Putamen (tissue), 1 donor: ENCODE measurements at regions not wholly inside any gene's neighbourhood (a gene's known extent, or its start where the extent isn't known, plus 50 kb on each side); places are given as distances from the start of the nearest gene placed in this dataset.

Experiments used
- DNase-seq: peaks from one replicate; pipeline ENCODE4 v3.0.0-alpha.2; 2016; ENCODE audit warnings: low spot score

DNA sequence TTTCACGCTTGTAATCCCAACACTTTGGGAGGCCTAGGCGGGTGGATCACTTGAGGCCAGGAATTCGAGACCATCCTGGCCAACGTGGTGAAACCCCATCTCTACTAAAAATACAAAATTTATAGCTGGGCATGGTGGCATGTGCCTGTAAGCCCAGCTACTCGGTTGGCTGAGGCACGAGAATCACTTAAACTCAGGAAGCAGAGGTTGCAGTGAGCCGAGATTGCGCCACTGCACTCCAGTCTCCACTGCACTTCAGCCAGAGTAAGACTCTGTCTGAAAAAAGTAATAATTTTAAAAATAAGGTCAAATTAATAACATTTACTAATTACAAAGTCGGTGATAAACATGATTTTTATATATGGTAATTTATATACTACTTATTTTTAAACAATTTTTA is 155.9 kb downstream of the AXIN2 start:
- DNase-seq, result no peak

DNA sequence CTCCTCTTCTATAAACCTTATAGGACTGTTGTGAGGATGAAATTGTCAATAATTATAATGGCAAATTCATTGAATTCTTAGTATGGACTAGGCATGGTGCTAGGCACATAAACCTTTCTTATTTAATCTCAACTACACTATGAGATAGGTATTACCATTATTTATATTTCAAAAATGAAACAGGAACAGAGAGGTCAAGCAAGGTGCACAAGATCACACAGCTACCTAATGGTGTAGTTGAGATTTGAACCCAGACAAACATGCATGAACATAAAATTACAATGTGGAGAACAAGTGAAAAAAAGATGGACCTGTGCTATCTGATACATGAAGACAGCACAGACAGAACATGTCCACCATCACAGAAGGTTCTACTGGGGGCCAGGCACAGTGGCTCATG is 156.7 kb downstream of the AXIN2 start:
- DNase-seq, result no peak

DNA sequence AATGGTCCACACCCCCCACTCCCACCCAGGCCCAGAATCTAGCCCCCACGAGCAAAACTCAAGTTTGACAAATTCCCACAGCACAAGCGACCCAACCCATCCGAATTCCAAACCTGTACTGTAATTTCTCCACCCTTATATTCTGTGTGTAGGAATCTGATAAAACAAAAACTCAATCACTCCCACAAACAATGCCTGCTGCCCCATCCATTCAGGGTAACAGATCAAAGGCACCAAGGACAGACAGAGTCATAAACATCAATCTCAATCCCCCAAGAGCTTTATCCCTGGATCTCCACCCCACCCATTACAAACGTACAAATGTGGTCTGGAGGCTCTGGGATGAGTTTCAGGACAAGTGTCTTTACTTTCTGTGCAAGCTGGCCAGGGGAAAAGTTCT is 157.8 kb downstream of the AXIN2 start:
- DNase-seq, result no peak

DNA sequence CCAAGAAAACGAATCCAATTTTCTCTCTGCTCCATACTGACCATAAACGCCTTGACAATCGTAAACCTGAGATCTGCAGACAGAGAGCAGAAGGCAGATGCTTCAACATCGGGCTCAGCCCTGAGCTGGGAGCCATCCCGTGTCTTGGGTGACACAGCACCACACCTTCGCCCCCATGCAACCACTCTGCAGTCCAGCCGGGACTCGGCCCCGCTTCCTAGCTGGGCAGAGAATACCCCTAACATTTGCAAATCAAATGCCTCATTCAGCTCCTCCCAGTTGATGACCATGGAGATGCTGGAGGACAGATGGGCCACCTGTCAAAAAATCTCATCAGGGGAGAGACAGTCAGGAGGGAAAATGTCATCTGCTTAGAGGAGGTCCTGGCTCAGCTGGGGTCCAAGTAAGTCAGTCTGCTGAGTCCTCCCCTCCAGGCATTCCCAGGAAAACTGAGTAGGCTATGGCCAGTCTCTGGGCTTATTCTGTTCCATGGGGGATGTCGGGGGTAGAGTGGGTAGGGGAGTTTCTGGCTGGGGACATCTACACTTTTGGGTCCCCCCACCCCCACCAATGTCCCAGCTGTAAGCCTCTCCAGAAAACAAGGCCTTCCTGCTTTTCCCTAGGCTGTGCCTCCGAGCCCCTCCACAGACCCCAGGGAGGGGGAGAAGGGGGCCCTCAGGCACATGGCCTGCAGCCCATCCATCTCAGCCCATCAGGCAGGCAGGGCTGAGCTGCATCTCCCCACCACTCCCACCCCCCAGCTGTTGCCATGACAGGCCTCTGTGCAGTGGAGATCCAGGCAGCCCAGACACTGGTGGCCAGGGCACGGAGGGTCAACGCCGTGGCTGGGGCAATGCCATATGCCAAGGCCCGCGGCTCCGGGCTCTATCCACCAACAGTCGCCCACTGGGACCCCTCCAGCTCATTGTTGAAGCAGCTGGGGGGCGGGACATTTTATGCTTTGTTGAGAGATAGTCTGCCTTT is 158.6 kb downstream of the AXIN2 start:
- DNase-seq, result no peak

DNA sequence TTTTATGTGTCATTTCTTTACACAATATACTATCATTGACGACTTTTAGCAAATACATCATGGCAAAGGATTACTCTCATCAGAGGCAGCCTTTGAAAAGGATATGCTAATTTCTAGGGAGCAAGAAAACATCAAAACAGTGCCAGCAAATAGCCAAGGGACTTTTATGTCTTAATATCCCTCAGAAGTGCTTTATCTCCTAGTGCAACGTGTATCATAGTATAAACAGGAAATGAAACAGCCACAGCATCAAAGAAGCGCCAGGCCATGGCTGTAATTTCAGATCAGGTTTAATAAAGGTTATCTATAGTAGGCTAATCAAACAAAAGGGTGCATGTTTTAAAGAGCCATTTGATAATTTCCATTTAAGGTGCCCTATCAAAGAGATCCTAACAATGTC is 159.9 kb downstream of the AXIN2 start:
- DNase-seq, result peak; percentile 6

DNA sequence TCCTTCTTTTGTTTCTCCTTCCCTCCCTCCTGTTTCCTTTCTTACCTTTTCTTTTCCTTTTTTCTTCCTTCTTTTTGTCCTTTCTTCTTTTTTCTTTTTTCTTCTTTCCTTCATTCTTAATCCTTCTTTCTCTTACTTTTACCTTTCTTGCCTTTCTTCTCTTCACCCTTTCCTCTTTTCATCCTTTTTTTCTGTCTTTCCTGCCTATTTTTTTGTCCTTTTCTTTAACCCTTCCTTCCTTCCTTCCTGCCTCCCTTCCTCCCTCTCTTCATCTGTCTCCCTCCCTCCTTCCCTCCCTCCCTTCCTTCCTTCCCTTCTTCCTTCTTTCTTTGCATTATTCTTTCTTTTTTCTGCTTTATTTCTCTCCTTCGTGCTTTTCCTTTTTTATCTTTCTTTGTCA is 160.7 kb downstream of the AXIN2 start:
- DNase-seq, result no peak

DNA sequence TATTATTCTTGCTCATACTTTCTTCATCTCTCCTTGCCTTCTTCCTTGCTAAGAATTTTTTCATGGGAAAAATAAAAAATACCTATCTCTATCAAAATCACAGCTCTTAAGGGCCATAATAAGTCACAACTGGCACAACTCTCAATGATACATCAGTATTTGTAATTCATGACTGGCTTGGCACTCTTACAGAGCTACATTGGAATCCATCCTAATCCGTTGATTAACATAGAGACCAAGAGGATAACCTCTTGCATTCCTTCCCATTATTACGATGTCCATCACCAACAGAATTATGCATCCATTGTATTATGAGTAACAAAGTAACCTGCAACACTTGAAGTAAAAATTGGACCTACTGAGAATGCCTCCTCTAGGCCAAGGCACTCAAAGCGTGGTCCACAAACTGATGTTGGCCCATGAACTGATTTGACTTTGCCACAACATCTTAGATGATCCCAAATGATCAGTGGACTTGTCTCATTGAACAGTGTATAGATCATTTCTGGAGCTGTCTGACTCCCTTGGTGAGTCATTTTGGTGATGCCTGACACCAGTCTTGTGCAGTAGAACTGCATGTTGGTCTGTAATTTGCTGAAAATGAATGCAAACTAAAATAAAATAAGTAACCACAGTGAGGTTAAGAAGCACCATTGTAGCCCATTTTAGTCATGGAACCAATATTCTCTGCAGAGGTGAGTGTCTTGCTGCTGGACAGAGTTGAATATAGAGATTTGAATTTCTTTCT is 163.2 kb downstream of the AXIN2 start:
- no peak for DNase-seq

DNA sequence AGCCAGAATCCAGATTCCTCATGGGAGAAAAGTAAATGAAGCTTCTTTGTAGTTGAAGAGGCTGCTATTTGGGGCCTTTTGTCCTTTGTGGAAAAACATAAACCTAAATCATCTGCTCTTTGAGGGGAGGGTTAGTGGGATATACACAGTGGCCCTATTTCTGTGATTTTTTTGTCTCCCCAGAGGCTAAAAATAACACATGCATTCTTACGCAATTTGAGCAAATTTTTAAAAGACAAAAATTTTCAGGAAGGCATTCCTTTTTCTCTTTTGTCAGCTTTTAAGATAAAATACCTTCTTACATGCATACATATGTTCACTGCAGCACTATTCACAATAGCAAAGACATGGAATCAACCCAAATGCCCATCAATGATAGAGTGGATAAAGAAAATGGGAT is 165.5 kb downstream of the AXIN2 start:
- DNase-seq, result no peak

DNA sequence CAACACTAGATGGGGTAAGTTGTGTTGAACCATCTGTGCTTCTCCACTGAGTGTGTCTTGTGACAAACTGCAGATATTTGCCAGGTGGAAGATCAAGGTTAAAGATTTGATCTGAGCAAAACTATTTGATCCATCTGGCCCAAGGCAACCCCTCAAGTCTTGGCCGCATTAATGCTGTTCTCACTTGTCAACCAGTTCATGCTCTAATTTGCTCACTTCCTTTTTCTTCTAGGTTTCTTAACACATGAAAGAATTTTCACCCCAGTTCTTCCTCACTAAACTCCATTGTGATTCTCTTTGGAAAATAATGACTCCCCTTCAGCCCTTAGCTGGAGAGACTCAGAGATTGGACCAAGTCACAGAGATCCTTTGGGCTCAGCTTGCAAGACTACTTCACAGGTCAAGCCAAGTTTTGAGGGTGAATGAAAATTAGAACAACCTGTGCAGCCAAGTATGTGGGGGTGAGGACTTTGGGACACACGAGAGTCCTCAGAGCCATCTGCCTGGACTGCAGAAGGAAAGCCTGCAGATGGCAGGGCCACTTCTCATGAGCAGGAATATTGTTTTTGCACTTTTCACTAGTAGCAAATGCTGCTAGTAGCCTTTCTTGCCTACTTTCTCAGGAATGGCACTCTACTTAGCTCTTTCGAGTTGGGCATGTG is 166.5 kb downstream of the AXIN2 start:
- DNase-seq, result no peak

DNA sequence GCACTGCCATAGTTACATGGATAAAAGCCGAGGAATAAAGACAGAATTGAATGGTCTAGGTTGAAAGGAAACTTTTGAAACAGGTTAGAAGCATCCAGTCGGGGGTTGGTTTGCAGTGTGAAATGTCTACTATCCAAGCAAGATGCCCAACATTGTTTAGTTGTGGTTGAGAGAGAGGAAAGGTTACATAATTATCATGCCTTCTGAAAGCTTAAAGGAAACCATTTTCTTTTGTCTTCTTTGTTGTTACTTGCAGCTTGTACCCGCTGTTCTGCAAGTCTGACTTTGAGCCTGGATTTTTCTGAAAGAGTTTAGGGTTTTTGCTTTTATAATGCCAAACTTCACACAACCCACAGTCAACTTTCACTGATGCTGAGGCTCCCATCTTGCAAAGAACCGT is 167.9 kb downstream of the AXIN2 start:
- DNase-seq, result no peak

DNA sequence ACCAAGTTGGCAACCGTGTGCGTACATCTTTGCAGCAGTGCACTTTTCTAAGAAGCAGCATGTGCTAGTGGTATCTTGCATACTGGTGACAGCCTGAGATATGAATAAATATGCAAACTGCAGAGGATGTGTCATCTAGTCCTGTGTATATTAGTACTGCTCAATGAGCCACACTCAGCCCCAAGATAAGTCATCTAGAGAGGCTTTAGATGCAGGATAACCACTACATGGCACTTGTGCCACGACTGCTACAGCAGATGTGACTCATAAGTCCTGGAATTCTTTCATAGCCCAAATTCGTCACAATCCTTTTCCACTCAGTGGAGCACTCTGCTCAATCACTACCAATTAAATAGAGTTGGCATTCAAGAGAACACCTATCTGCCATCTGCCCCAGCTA is 171.5 kb downstream of the AXIN2 start:
- no peak for DNase-seq

DNA sequence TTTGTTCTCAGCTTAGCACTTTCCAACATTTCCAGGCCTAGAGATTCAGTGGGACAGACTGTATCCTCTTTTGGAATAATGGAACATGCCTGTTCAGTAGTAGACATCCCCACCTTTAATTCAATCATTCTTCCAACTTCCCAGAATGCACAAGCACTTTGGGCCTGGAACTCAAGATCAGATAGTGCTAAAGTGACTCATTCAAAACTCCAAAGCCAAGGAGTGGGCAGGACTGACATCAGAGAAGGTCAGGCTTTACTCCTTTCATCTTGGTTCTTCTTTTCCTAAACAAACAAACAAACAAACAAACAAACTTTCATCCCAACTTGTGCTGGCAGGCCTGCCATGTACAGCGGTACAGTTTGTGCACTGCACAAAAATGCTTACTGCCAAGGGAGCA is 172.0 kb downstream of the AXIN2 start:
- DNase-seq, result no peak

DNA sequence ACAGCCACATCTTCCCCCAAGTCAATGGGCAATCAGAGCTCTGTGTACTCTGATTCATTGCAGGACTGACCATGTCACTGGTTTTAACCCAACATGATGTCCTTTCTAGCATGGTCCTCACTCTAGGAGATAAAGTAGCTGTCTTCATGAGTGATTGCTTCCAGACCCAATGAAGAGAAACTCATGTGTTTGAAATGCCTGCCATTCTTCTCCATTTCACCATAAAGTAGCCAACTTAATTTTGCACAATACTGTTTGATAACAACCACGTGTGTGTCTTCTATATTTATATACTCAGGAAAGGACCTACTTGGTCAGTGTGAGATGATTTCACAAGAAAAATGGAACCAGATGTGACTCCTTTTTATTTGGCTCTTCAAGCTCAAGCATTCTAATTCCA is 172.5 kb downstream of the AXIN2 start:
- no peak for DNase-seq

DNA sequence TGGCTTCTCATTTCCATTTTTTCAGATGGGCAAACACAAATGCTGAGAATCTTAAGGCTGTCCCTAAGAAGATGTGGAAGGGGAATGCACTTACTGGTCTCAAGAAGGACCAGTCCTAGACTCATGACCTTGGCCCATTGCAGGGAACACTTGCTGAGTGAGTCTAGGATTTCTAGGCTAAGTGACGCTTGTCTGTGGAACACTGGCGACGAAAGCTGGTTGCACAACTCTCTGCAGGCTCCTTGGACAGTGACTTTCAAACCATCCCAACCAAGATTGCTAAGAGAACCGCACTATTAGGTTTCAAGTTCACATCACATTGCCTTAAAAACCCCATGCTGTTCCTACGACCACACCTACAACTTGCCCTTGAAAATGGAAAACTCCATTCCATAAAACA is 174.1 kb downstream of the AXIN2 start:
- DNase-seq, result no peak

DNA sequence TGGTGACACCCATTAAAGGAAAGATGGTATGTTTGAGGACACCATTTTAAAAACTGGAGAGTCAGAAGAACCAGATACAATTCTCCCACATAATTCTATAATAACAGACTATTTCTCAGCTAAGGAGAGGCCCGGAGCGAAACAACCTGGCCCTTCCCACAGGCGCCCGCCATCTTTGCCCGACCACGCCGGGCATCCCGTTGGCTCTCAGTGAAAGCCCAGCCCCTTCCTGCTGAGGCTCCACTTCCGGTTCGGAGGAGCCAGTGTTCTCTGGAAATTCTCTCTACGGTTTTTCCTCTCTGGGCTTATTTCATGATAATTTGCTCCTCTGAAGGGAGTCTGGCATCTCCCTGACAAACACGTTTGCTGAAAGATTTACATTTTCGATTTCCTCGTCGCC is 175.7 kb downstream of the AXIN2 start:
- no peak for DNase-seq

DNA sequence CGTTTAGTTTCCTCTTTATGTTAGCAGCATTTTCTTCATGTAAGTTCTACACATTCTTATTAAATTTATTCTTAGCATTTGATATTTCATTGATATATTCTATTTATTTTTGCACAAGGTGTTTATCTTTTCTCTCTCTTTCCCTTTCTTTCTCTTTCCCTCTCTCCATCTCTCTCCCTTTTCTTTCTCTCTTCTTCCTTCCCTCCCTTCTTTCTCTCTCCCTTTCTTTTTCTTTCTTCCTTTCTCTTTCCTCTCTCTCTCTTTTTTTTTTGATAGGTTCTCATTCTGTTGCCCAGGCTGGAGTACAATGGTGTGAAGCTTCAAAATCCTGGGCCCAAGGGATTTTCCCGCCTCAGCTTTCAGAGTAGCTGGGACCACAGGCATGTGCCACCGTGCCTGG is 176.4 kb downstream of the AXIN2 start:
- no peak for DNase-seq

DNA sequence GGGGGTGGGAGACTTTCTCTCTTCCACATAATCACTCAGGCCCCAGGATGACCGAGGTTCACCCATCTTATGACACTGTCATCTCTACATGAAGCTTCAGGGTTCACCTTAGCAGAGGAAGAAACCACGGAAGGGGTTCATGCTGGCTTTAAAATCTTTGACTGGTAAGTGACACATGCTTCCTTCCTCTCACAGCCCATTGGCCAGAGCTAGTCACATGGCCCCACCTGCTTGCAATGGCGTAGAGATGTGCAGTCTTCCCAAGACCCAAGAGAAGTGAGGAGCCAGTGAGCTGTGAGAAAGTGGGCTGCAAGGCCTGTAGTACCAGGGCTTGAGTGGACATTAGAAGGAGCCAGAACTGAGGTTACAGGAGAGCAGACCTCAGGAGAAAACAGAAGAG is 180.3 kb downstream of the AXIN2 start:
- DNase-seq, result no peak

DNA sequence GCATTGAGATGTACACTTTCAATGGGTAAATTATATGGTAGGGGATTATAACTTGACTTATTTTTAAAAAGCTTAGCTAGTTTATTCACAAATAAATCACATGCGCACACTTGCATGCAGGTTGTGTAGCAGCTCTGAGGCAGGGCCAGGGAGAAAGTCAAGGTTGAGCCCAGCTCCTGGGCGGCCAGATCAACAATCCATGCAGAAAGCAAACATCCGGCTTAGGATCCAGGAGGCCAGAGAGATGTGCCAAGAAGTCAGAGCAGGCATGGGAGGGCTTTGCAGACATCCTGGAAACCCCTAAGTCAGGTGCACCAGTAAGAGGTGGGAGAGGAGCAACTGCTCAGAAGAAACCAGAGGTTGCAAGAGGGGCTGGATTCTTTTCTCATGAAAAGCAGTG is 186.5 kb downstream of the AXIN2 start:
- no peak for DNase-seq

DNA sequence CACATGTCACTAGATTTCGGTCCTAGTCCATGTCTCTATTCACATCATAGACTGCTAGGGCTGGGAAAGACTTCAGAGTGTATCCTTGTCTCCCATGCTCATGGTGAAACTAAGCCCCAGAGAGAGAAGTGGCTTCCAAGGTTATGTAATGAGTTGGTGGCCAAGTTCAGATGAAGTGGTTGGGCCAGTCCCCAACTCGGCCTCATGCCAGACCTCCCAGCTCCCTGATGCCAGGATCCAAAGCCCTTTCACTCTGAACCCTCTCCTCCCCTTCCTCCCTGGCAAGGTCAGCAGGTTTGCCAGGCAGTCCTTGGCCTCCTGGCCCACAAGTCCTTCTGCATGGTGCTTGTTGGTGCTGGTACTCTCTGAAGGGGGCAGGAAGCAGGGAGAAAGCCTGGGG is 189.7 kb downstream of the AXIN2 start:
- DNase-seq, result no peak

DNA sequence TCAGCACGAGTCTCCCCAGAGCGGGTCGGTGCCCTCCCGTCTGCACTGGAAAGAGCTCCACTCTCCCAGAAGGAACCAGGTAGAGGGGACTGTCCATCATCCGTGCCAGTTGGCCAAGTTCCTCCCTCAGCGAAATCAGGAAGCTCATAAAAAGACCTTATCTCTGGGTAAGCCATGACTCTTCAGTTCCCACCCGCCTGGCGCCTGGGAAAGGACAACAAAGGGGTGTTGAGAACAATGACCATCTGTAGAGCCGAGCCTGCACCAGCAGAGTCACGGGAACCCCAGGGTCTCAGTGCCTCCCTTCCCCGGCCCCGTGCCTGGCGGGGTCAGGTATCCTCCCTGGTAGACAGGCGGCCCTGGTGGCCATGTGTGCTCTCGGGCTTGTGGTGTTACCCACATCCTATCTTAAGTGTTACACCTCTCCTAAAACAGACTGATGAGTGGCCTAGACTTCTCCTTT is 190.7 kb downstream of the AXIN2 start:
- DNase-seq, result no peak

DNA sequence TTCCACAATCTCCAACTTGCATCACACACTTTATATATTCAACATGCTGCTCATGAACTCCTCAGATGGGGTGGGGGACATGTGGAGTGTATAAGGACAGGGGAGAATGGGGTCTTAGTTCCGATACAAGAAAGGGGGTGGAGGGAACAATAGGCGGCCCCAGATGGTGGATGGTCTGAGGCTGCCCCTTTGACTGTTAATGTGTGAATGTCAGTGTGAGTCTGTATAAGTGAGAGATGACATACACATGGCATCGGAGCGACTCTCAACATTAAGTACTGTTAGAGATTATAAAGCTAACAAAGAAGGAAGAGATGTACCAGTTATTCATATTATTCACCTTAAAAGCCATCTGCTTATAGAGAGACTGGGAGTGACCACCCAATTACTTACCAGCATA is 193.1 kb downstream of the AXIN2 start:
- no peak for DNase-seq

DNA sequence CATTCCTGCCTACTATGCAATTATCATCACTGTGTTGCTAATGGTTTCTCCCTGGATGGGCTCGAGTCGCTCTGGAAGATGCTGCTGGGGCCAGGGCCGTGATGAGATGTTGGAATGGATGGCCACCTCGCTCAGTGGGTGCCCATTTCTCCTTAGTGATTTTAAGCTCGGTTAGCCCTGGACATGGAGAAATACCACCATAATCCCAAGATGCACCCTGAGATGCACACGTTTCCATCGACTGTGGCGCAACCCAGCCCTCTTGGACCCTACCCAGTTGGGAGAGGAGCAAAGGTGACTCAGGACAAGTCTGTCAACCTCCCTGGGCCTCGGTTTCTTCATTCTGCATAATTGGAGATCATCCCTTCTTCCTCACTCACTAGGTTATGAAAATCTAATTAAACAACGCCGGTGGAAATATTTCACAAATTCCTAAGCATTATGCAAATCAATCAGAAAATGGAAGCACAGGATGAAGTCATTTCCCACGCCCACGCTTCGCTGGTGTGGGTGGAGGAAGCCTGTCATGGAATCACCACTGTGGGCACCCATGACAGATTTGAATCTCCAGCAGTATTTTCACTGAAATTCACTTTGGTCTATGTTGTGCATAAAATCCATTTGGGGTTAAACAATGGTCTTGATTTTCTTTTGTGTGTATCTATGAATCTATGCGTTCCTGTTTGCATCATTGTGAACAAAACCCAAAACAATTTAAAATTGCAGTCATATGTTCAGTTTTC is 195.2 kb downstream of the AXIN2 start:
- DNase-seq, result no peak
